HG02884 (cell line): ENCODE measurements at regions not wholly inside any gene's neighbourhood (a gene's known extent, or its start where the extent isn't known, plus 50 kb on each side); places are given as distances from the start of the nearest gene placed in this dataset.
"Not testable (repeated sequence)": the region's sequence is repeated elsewhere in the genome, so short reads cannot be mapped to it uniquely, and the experiment has no call there.

Source experiments
- ATAC-seq: cut with Tn5 transposase; IDR thresholded peaks from one replicate; pipeline ENCODE4 v1.9.1; 2021; ENCODE audit warnings: mild to moderate bottlenecking, moderate library complexity; ENCODE audit not compliant: unreplicated experiment

DNA sequence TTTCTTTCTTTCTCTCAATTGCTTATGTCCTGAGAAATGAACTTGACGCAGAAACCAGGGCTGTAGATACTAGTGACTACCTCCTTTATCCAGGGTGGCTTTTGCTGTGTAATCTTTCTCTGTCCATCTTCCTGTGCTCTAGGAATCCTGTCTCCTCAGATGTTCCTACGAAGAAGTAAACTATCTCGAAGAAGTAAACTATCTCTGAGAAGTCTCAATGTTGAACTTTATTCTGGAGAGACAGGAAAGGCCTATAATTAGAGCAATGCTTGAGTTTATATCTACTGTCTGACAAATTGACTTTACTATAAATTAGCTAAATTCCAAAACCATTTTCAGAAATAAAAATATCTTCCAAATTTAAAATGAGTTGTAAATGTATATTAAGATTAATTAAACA lies 541.5 kb upstream of the DPP6 start:
- ATAC-seq = no peak

DNA sequence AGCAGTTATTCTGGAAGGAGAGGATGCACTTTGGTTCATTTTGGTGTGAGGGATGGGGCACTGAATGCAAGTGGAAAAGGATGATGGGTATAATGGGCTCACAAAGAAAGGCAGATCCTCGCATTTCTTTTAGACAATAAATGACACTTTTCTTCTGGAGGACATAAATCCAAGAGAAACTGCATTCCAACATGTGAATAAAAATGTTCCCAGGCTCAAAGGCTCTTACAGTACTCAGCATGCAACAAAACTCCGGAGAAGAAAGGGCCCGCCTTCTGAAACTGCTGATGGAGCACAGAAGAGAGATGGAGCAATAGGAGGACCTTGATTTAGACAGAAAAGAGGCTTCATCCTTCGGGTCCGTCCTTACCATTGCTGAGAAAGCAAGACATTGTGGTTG lies 538.2 kb upstream of the DPP6 start:
- ATAC-seq = no peak

DNA sequence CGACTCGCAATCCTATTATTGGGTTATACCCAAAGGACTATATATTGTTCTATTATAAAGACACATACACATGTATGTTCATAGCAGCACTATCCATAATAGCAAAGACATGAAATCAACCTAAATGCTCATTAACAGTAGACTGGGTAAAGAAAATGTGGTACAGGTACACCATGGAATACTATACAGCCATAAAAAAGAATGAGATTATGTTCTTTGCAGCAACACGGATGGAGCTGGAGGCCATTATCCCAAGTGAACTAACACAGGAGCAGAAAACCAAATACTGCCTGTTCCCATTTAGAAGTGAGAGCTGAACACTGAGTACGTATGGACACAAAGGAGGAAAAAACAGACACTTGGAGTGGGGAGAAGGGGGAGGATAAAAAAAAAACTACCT lies 536.8 kb upstream of the DPP6 start:
- ATAC-seq = no peak

DNA sequence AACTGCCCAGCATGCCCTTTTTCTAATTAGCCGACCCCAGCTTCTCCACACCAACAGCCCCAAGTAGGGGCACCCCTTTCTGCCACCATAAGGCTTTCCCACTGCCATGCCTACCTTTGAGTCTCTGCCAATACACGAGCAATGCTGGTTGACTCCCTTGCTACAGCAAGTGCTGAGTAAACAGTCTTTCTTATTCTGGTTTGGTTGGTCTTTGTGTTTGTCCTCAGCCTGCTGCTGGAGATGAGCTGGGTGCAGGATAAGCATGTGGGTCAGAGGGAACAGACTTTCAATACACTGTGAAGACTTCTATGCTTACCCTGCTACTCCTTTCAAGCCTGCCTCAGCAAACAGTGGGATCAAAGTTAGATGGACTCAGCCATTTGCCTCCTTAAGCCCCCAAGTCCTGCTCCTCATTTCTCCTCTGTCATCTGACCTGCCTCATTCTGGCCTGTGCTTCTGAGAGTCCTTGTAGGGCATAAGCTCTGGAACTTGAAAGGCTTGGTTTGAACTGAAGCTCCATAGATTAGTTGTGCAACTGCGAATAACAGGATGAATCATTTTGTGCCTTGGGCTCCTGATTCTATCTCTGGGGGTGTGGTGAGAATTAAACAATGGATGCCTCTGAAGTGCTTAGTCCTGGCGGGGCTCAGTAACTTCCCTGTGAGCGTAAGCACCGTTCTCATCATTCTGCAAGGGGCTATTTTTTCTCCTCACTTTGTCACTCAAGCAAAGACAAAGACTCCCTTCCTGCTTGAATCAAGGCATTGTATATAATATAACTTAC lies 533.8 kb upstream of the DPP6 start:
- no peak for ATAC-seq

DNA sequence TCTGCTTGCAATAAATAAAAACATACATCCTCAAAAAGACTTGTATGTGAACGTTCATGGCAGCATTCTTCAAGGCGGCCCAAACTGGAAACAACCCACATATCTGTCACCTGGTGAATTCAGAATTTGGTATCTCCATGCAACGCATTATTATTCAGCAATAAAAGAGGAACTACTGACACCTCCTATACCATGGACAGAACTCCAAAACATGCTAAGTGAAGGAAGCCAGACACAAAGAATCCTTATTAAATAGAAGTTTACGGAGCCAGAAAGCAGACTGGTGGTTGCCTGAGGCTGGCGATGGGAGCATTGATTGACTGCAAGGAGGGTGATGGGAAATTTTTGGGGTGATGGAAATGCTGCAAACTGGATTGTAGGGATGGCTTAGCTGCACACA lies 530.8 kb upstream of the DPP6 start:
- ATAC-seq = no peak

DNA sequence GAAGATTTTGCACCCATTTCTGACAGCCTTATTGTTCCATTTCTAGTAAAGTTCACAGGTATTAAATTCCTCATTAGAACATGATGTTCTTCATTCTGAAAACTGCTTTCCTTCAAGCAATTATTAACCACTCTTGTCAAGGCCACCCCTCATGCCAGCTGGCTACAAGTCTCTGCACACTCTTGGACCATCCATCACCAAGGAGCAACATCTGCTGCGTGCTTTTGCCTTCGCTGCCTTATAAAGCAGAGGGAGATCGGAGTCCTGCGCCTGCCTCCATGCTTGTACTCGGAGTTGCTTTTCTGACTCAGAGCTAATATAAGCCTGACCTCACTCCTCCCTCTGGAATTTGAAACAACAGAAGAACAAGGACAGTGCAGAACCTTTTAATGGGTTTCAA lies 529.9 kb upstream of the DPP6 start:
- ATAC-seq = no peak

DNA sequence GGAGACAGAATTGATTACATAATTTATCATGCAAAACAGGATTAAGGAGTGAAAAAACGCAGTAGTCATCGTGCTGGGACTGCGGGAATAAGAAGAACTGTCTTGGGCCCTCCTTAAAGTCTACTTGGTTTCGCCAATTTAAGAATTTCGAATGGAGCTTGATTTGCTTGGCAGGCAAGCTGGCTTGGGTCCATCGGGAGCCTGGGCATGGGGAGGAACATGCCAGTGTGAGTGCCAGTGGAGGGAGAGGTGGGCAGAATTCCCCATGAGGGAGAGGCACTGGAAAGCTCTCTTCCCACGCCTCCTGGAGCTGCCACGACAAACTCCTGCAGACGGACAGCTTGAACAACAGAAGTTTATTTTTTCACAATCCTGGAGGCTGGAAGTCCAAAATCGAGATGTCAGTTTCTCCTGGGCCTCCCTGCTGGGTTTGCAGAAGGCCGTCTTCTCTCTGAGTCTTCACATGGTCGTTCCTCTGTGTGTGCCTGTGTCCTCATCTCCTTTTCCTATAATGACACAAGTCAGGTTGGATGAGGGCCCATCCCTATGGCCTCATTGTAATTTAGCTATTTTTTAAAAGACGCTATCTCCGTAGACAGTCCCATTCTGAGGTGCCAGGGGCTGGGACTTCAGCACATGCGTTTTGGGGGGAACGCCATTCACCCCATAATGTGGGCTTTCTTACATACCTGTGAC lies 528.7 kb upstream of the DPP6 start:
- no peak for ATAC-seq

DNA sequence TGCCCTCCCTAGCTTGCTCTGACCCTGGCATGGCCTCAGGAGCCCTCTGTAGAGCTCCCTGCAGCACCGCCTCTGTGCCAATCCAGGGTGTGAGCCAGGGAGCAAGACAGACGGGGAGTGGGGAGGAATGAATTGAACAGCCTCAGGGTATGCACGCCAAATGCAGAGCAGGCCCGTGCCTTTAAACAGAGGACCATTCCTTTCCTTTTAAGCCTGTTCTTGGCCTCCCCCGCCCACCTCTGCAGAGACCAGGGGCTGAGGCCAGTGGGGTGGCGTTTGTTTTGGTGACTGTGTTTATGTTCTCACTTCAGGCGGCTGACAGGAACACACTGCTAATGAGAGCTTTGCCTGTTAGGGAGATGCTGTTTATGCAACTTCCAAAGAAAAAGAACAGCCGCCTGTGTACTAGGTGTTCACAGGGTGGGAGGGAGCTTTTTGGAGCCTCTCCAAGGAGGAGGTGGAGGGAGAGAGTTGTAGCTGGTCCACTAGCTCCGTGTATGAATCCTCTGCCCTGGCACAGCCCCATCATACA lies 528.1 kb upstream of the DPP6 start:
- no peak for ATAC-seq

DNA sequence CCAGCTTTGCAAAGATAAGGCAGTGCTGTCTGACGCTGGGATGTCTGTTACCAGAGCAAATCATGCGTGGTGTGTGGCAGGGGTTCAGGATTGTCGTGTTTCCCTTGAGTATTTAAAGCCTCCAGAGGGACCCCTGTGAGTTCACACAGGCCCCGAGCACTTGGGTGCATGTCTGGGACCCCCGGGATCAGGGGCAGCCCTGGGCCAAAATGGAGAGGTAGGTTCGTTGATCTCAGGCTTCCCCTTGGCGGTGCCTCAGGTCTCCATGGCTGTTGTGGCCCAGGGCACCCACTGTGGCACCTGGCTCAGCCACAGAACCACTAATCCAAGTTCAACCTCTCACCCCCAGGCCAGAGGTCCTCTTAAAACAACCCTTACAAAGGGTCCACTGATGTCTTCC lies 523.1 kb upstream of the DPP6 start:
- no peak for ATAC-seq

DNA sequence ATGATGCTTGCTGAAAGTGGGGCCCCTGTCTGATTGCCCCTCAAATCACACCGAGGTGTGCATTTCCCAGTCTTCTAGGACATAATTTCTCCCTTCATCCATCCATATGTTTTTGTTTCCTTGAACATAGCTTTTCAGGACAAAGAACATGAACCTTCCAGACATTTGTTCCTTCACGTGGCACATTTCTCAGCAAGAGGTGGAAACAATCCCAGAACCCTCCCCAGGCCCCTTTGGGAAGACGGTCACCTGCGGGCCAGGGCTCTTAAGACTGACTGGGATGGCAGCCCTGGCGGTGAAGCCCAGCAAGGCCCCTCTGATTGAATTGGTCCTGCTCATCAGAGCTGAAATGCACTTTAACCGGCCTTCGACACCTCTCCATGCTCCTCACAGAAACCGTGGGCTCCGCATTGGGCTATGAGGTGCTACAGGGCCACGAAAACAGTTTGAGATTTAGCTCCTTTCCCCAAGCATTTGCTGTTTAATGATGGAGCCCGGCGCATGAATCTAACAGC lies 522.5 kb upstream of the DPP6 start:
- ATAC-seq = no peak

DNA sequence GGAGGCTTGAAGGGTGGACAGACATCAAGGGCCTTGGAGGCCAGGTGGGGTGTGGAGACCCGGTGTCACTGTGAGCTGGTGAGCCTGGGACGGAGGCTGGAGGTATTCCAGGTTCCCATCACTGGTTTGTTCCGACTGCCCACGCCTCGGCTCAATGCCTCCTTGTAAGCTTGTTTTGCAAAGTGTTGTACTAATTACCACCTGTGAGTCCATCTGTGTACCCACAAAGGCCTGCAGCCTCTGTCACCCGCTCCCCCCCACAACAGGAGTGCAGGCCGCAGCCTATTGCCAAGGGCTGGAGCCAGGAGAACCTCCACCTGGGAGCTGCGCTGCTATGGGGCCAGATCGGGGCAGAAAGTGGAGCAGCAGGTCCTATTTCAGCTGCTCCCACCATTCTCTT lies 521.8 kb upstream of the DPP6 start:
- no peak for ATAC-seq

DNA sequence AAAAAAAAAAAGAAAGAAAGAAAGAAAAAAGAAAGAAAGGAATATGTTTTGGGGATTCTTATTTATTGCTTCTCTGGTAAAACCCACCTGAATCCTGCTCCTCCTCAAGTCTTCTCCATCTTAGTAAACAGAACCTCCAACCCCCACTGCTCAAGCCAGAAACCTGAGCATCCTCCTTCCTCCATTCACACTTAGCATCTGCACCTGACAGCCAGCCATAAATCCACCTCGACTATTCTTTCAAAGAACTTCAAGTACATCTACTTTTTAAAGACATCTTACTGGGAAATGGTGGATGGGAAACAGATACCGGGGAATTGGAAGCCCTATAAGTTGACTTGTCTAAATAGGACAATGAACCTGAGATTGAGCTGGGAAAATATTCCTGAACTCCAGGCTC lies 519.9 kb upstream of the DPP6 start:
- no peak for ATAC-seq

DNA sequence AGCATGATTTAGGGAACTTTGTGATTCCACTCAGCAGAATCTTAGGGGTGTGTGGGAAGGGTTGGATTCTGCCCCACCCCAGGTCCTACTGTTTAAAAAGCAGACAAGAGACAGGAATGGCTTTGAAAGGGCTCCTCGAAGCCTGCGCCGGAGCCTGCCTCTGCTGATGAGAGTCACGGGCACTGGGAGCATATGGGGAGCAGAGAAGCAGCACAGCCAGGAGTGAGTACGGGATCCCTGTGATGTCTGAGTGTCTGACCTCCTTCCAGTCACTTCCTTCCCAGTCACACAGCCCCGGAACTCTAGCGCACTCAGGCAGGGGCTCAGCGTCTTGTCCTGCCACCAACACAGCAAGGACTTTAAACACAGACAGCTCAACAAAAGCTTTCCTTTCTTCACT lies 514.9 kb upstream of the DPP6 start:
- ATAC-seq = no peak

DNA sequence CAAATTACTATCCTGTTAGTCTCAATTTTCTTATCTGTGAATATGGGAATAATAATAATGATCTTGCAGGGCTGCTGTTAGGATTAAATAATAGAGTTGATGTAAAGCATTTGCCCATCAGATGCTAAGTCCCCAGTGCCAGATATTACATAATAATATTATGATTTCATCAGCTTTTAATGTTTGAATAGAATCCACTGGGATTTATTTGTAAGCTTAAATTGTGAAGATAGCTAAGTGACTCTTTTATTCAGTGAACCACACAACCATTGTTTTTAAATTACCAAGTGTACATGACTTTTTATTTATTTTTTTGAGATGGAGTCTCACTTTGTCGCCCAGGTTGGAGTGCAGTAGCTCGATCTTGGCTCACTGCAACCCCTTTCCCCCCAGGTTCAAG lies 510.3 kb upstream of the DPP6 start:
- no peak for ATAC-seq

DNA sequence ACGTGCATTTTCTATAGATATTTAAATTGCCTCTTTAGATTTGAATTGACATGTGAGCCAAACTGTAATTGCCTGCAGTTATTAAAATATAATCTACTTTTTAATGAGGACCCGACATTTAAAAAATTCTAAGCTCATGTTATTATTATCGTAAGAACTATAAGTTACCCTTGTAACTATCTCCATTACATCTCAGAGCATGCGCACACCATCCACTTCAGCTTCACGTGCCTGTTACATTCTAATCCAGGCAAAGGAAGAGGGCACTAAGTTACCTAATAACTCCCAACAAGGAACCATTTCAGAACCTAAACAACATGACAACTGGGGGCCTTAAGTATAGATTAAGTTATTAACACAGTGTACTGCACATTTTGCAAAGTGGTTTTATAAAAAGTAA lies 509.0 kb upstream of the DPP6 start:
- no peak for ATAC-seq

DNA sequence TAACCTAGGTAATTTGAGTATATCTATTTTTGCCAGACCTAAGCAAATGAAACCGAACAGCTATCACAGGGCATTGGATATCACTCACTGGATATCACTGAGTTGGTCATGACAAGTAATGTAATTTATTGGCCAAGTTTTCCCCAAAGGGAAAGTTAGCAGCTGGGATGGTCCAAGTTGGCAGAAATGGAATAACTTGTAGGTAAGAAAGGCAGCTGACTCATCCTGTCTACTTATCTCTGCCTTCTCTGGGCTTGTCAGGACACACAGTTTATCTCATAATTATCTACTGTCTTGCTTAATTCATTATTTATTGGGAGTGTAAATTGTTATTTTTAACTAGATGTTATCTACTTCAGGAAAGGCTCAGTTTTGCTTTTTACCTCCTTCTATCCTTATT lies 502.0 kb upstream of the DPP6 start:
- no peak for ATAC-seq

DNA sequence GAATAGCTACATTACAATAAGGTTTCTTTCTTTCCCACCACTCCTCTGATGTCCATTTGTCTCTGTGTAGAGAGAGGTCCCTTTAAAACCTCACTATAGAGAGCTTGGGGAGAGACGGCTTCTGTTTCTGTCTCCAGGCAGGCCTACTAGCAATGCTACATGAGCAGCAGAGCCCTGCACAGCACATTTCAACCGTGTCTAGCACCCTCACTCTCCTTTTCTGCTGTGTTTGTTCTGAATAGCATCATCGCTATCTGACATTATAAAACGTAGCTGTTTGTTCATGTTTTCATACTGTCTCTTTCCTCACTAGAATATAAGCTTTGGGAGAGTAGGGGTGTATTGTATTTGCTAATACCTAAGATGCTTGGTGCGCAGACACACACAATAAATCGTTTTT lies 487.8 kb upstream of the DPP6 start:
- ATAC-seq = no peak

DNA sequence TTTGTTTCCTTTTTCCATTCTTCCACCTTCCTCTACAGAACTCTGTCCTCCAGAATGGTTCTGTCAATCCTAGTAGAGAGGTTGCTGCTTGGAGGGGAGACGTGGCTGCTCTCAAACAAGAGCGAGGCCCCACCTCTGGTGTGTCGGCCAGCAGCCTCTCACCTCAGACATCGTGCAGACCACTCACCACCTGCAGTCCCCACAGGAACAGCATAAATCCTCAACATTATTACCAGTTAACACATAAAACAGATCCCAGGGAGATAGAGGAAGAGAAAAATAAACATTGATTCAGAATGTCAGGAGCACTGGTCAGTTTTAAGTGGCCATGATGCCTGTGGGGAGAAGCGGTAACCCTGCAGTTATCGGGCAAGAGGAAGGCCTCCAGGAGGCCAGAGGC lies 485.9 kb upstream of the DPP6 start:
- no peak for ATAC-seq

DNA sequence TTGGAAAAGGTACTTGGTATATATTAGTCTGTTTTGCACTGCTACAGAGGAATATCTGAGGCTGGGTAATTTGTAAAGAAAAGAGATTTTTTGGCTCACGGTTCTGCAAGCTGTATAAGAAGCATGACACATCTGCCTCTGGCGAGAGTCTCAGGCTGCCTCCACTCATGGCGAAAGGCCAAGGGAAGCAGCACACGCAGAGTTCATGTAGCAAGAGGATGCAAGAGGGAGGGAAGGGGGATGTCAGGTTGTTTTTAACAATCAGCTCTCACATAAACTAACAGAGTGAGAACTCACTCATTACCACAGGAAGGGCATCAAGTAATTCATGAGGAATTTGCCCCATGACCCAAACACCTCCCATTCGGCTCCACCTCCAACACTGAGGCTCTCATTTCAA lies 484.8 kb upstream of the DPP6 start:
- ATAC-seq = no peak

DNA sequence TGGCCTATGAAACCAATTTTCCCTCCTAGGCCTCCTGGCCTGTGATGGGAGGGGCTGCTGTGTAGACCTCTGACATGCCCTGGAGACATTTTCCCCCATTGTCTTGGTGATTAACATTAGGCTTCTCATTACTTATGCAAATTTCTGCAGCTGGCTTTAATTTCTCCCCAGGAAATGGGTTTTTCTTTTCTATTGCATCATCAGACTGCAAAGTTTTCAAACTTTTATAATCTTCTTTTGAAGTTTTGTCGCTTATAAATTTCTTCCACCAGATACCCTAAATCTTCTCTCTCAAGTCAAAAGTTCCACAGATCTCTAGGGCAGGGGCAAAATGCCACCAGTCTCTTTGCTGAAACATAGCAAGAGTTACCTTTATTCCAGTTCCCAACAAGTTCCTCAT lies 482.7 kb upstream of the DPP6 start:
- not testable (repeated sequence) for ATAC-seq

DNA sequence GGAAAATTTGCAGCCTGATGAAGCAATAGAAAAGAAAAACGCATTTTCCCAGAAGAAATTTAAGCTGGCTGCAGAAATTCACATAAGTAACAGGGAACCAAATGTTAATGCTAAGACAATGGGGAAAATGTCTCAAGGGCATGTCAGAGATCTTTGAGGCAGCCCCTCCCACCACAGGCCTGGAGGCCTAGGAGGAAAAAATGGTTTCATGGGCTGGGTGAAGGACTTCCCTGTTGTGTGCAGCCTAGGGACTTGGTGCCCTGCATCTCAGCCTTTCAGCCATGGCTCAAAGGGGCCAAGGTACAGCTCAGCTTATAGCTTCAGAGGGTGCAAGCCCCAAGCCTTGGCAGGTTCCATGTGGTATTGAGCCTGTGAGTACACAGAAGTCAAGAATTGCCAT lies 476.1 kb upstream of the DPP6 start:
- no peak for ATAC-seq

DNA sequence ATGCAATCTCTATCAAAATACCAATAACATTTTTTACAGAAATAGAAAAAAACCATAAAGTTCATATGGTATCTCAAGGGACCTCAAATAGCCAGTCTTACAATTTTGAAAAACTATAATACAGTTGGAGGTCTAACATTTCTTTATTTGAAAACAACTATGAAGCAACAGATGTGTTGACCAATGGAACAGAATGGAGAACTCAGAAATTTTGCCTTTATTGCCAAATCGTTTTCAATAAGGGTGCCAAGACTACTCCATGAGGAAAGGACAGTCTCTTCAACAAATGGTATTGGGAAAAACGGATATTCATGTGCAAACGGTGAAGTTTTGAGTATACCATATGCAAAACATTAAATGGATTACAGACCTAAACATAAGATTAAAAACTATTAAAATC lies 470.8 kb upstream of the DPP6 start:
- ATAC-seq = no peak
